GM12872 (cell line): ENCODE measurements at regions not wholly inside any gene's neighbourhood (a gene's known extent, or its start where the extent isn't known, plus 50 kb on each side); places are given as distances from the start of the nearest gene placed in this dataset.

Experiments used
- TF ChIP-seq, protein P1 (sequence below): IDR thresholded peaks from 3 replicates; pipeline ENCODE4 v1.5.1; 2011; ENCODE audit warnings: low read depth, mild to moderate bottlenecking, low read length, moderate library complexity; ENCODE audit not compliant: insufficient read depth

- TF ChIP-seq, protein P1, sequence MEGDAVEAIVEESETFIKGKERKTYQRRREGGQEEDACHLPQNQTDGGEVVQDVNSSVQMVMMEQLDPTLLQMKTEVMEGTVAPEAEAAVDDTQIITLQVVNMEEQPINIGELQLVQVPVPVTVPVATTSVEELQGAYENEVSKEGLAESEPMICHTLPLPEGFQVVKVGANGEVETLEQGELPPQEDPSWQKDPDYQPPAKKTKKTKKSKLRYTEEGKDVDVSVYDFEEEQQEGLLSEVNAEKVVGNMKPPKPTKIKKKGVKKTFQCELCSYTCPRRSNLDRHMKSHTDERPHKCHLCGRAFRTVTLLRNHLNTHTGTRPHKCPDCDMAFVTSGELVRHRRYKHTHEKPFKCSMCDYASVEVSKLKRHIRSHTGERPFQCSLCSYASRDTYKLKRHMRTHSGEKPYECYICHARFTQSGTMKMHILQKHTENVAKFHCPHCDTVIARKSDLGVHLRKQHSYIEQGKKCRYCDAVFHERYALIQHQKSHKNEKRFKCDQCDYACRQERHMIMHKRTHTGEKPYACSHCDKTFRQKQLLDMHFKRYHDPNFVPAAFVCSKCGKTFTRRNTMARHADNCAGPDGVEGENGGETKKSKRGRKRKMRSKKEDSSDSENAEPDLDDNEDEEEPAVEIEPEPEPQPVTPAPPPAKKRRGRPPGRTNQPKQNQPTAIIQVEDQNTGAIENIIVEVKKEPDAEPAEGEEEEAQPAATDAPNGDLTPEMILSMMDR = no peak
Observed at GRCh38 chr17:36728030-36728991, 126.9 kb downstream of the MRM1 start.

- TF ChIP-seq, protein P1 = no peak
Observed at GRCh38 chr17:36730095-36730808, 128.9 kb downstream of the MRM1 start.

DNA sequence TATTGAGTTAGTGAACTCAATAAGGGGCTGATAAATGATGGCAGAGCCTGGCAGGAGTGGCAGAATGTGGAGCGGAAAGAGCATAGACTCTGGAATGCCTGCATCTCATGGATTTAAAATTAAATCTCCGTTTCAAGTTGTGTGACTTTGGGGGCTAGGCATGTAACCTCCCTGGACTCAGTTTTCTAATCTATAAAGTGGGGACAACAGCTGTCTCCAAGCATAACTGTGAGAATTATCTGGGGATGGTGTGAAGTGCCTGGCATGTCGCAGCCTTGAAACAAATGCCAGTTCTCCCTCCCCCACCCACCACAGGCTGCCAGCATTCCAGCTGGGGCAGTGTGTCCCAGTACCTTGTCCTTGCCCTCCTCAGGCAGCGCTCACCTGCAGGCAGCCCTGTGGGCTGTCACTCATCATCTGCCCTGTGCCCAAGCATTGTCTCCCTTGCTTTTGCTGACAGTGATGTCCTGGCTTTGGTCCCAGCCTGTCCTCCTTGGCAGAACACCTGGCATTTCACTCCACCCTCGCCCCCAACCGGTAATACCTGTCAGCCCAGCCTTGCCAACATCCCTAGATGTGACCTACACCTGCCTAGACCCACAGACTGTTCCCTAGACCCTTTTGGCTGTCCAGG, 129.6 kb downstream of the MRM1 start:
- TF ChIP-seq, protein P1 = no peak

- TF ChIP-seq, protein P1 = no peak
Observed at GRCh38 chr17:36731811-36732210, 130.4 kb downstream of the MRM1 start.

- TF ChIP-seq, protein P1 = no peak
Observed at GRCh38 chr17:36732351-36732750, 131.0 kb downstream of the MRM1 start.

DNA sequence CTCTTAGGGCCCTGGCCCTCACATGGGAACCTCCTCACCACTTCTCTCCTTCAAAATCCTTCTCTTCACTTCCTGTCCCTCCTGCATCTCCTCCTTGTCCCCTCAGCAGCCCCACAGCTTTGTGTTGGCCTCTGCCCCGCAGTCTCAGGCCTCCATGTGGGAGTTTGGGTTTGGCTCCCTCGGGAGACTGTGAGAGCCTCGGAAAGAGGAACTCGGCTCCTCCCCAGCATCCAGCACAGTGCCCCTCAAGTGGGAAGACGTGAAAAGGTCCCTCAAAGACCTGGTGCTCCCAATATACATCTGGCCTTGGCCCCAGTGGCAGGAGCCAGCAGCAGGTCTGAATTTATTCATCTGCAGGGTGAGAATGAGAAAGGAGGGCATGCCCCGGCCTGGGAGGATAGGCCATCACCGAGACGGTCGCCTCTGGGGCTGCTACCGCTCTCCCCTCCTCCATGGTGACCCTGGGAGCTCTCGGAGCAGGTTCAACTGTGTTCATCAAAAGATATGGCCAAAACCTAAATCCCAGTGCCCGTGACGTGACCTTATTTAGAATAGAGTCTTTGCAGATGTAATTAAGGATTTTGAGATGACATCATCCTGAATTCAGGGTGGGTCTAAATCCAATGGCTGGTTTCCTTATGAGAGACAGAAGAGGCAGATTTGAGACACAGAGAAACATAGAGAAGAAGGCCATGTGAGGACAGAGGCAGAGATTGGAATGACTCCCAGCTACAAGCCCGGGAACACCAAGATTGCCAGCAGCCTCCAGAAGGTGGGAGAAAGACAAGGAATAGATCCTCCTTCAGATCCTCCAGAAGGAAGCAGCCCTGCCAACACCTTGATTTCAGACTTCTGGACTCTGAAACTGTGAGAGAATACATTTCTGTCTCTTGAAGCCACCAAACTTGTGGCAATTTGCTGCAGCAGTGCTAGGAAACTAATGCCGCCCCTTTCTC, 135.1 kb downstream of the MRM1 start:
- TF ChIP-seq, protein P1 = no peak
